GM18520 (cell line): ENCODE measurements at regions not wholly inside any gene's neighbourhood (a gene's known extent, or its start where the extent isn't known, plus 50 kb on each side); places are given as distances from the start of the nearest gene placed in this dataset.

Experiments
- ATAC-seq: cut with Tn5 transposase; IDR thresholded peaks from one replicate; pipeline ENCODE4 v1.9.1; 2021; ENCODE audit not compliant: unreplicated experiment

- ATAC-seq: peak; percentile 32
Measured at GRCh38 chr5:5066276-5067186, 73.6 kb upstream of the ADAMTS16 start.

- ATAC-seq: no peak
Measured at GRCh38 chr5:5069851-5070250, 70.3 kb upstream of the ADAMTS16 start.

GRCh38 chr5:5071554-5071953 lies 68.6 kb upstream of the ADAMTS16 start:
- no peak for ATAC-seq

GRCh38 chr5:5077236-5077635 lies 62.9 kb upstream of the ADAMTS16 start:
- no peak for ATAC-seq

- no peak for ATAC-seq
Measured at GRCh38 chr5:5078009-5078897, 61.9 kb upstream of the ADAMTS16 start.

GRCh38 chr5:5079876-5080275 lies 60.3 kb upstream of the ADAMTS16 start:
- ATAC-seq: no peak

GRCh38 chr5:5080790-5081189 lies 59.3 kb upstream of the ADAMTS16 start:
- ATAC-seq: no peak

- ATAC-seq: no peak
Measured at GRCh38 chr5:5085381-5085780, 54.7 kb upstream of the ADAMTS16 start.

GRCh38 chr5:5089895-5090649 lies 50.1 kb upstream of the ADAMTS16 start:
- ATAC-seq: no peak
